GM23248 (cell line): ENCODE measurements at regions not wholly inside any gene's neighbourhood (a gene's known extent, or its start where the extent isn't known, plus 50 kb on each side); places are given as distances from the start of the nearest gene placed in this dataset.

Experiments used
- EZH2 ChIP-seq: fragments of 200-600 bp; sonication (generic); IDR thresholded peaks from 2 replicates; pipeline ENCODE4 v1.6.1; 2018; ENCODE audit warnings: antibody characterized with exemption, mild to moderate bottlenecking; ENCODE audit not compliant: insufficient read depth, poor library complexity, severe bottlenecking
- EZH2phosphoT487 ChIP-seq: fragments of 200-600 bp; sonication (generic); IDR thresholded peaks from 2 replicates; pipeline ENCODE4 v1.6.1; 2018; ENCODE audit warnings: antibody characterized with exemption, moderate library complexity, mild to moderate bottlenecking, low read depth; ENCODE audit not compliant: insufficient read depth

DNA sequence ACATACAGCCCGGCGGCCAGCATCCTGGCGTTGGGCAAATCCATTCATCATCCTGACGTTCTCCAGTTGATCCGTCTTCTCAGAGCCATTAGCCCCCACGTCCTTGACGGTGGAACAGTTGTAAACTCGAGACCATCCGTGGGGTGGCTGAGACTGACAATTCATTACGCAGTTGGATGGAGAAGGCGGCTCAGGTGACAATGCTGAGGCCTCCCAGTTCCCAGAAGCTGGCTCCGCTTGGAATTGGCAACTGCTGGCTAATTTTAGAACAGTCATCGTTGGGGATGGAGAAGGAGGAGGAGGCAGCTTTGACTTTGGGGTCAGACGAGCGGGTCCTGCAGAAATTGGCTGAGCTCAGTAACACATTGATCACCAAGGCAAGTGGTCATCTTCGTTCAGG, 186.5 kb downstream of the PHETA1 start:
- no peak for TF ChIP-seq EZH2
- no peak for TF ChIP-seq EZH2phosphoT487
